ENCODE measurements at regions not wholly inside any gene's neighbourhood (a gene's known extent, or its start where the extent isn't known, plus 50 kb on each side); places are given as distances from the start of the nearest gene placed in this dataset.

GRCh38 chr3:145900056-145900829 is 260.7 kb downstream of the PLOD2 start:
- TF ChIP-seq CTCF (conservative IDR thresholded peaks at IDR 0.05 in 1 of 2, IDR thresholded peaks at IDR 0.05 in 1 of 2; ENCODE audit: extremely low read depth in 1 of 2, insufficient read depth in 1 of 2, low read depth in 1 of 2, low read length in 2 of 2) (no peak), EZH2 (IDR thresholded peaks at IDR 0.05; ENCODE audit: borderline replicate concordance, low read length) (no peak)
